ENCODE measurements at regions not wholly inside any gene's neighbourhood (a gene's known extent, or its start where the extent isn't known, plus 50 kb on each side); places are given as distances from the start of the nearest gene placed in this dataset.

DNA sequence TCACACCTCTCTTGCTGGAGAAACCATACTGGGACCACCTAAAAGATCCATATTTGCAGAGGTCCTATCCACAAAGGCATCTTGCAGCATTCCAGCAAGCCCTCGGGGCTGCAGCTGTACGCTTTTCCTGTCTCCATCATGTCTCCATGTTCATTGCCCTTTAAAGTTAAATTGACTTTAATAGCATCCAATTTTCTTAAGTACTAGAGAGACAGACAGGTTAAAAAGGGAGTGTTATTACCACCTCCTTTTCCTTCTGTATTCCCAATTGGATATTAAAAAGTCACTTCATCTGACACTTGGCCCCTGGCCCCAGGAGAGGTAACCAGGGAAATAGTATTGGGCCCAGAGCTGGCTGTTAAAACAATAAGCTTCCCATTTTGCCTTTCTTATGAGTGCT lies 178.6 kb downstream of the UNC5CL start:
- TF ChIP-seq, protein P1, sequence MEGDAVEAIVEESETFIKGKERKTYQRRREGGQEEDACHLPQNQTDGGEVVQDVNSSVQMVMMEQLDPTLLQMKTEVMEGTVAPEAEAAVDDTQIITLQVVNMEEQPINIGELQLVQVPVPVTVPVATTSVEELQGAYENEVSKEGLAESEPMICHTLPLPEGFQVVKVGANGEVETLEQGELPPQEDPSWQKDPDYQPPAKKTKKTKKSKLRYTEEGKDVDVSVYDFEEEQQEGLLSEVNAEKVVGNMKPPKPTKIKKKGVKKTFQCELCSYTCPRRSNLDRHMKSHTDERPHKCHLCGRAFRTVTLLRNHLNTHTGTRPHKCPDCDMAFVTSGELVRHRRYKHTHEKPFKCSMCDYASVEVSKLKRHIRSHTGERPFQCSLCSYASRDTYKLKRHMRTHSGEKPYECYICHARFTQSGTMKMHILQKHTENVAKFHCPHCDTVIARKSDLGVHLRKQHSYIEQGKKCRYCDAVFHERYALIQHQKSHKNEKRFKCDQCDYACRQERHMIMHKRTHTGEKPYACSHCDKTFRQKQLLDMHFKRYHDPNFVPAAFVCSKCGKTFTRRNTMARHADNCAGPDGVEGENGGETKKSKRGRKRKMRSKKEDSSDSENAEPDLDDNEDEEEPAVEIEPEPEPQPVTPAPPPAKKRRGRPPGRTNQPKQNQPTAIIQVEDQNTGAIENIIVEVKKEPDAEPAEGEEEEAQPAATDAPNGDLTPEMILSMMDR (IDR thresholded peaks at IDR 0.05) = no peak
- TF ChIP-seq POLR2A (IDR thresholded peaks at IDR 0.05) = no peak

Data from right lobe of liver (tissue), 4 donors.